LHCN-M2 (cell line): ENCODE measurements at regions not wholly inside any gene's neighbourhood (a gene's known extent, or its start where the extent isn't known, plus 50 kb on each side); places are given as distances from the start of the nearest gene placed in this dataset.
"Not testable (repeated sequence)": the region's sequence is repeated elsewhere in the genome, so short reads cannot be mapped to it uniquely, and the experiment has no call there.

Experiments used
- DNase-seq: peaks from one replicate; pipeline ENCODE4 v3.0.0-alpha.2; 2012; ENCODE audit warnings: low read depth

- no peak for DNase-seq
Measured at GRCh38 chr5:145008876-145009530, 826.1 kb downstream of the PRELID2 start.

GRCh38 chr5:144994356-144994755, 823.7 kb downstream of the KCTD16 start:
- not testable (repeated sequence) for DNase-seq

- no peak for DNase-seq
Measured at GRCh38 chr5:144983101-144983500, 812.4 kb downstream of the KCTD16 start.

- peak; percentile 8 for DNase-seq
Measured at GRCh38 chr5:144979516-144980264, 809.0 kb downstream of the KCTD16 start.

GRCh38 chr5:144972317-144972716, 801.6 kb downstream of the KCTD16 start:
- DNase-seq, result peak; percentile 31

GRCh38 chr5:144971108-144971850, 800.6 kb downstream of the KCTD16 start:
- DNase-seq, result no peak

GRCh38 chr5:144960296-144960695, 789.6 kb downstream of the KCTD16 start:
- DNase-seq, result no peak

- no peak for DNase-seq
Measured at GRCh38 chr5:144958002-144958401, 787.3 kb downstream of the KCTD16 start.

- peak; percentile 8 for DNase-seq
Measured at GRCh38 chr5:144950996-144951395, 780.3 kb downstream of the KCTD16 start.

- DNase-seq, result no peak
Measured at GRCh38 chr5:144947023-144947422, 776.4 kb downstream of the KCTD16 start.

- DNase-seq, result no peak
Measured at GRCh38 chr5:144945503-144945902, 774.8 kb downstream of the KCTD16 start.

- no peak for DNase-seq
Measured at GRCh38 chr5:144944936-144945335, 774.3 kb downstream of the KCTD16 start.

GRCh38 chr5:144941004-144941403, 770.3 kb downstream of the KCTD16 start:
- DNase-seq, result no peak

GRCh38 chr5:144918371-144918770, 747.7 kb downstream of the KCTD16 start:
- no peak for DNase-seq

GRCh38 chr5:144915452-144915851, 744.8 kb downstream of the KCTD16 start:
- peak; percentile 9 for DNase-seq

GRCh38 chr5:144913661-144914060, 743.0 kb downstream of the KCTD16 start:
- no peak for DNase-seq

GRCh38 chr5:144896473-144896872, 725.8 kb downstream of the KCTD16 start:
- DNase-seq, result no peak

GRCh38 chr5:144886668-144887067, 716.0 kb downstream of the KCTD16 start:
- DNase-seq, result no peak

GRCh38 chr5:144882739-144883283, 712.1 kb downstream of the KCTD16 start:
- DNase-seq, result no peak

GRCh38 chr5:144880513-144880912, 709.8 kb downstream of the KCTD16 start:
- no peak for DNase-seq

- DNase-seq, result no peak
Measured at GRCh38 chr5:144876990-144877389, 706.3 kb downstream of the KCTD16 start.

- DNase-seq, result no peak
Measured at GRCh38 chr5:144873076-144873475, 702.4 kb downstream of the KCTD16 start.
